B cell (primary cell): ENCODE measurements at regions not wholly inside any gene's neighbourhood (a gene's known extent, or its start where the extent isn't known, plus 50 kb on each side); places are given as distances from the start of the nearest gene placed in this dataset.

Experiments
- ATAC-seq: fragments of 200-7000 bp; cut with Tn5 transposase; one replicate; pipeline ENCODE4 v1.10.0; 2021; ENCODE audit warnings: low read depth, mild to moderate bottlenecking, moderate number of reproducible peaks, moderate library complexity
- CTCF ChIA-PET: fragments of 350-600 bp; sonication (Branson Sonifier 250); formaldehyde crosslinking; loops from one replicate; lab custom pipeline; 2021; ENCODE audit warnings: antibody characterized with exemption, inconsistent platforms; lab: Charles Lee
- POLR2A ChIA-PET: fragments of 350-600 bp; sonication (Branson Sonifier 250); formaldehyde crosslinking; loops from one replicate; lab custom pipeline; 2021; ENCODE audit warnings: antibody characterized with exemption; lab: Charles Lee
- DNase-seq: peaks from one replicate; pipeline ENCODE4 v3.0.0; 2013
- H2AFZ ChIP-seq: 2 replicates; pipeline ENCODE4 v1.6.1; 2012; ENCODE audit warnings: mild to moderate bottlenecking, low read depth, low read length; ENCODE audit not compliant: insufficient read depth, poor library complexity, severe bottlenecking
- H3K27ac ChIP-seq, 2 donors: 1 replicate in 1 of 2; 2 replicates in 1 of 2; pipeline ENCODE4 v1.5.1; 2012 to 2013; ENCODE audit warnings: low read length in 2 of 2, mild to moderate bottlenecking in 2 of 2, moderate library complexity in 1 of 2
- H3K27me3 ChIP-seq, 4 experiments: fragments of 200-600 bp in 1 of 4; sonication (generic) in 1 of 4; replicated peaks in 1 of 4; 1 replicate in 2 of 4; 2 replicates in 2 of 4; pipeline versions ENCODE4 v1.6.1 to v1.7.0; 2013 to 2016; ENCODE audit warnings: low read length in 3 of 4, mild to moderate bottlenecking in 2 of 4, mixed read lengths in 1 of 4, moderate library complexity in 1 of 4; ENCODE audit not compliant: insufficient read depth in 4 of 4, control insufficient read depth in 3 of 4; ENCODE audit errors: control extremely low read depth in 1 of 4
- H3K36me3 ChIP-seq, 2 experiments: replicated peaks in 1 of 2; 1 replicate in 1 of 2; 2 replicates in 1 of 2; pipeline versions ENCODE4 v1.6.1 to v1.7.1; 2013; ENCODE audit warnings: low read length in 1 of 2; ENCODE audit not compliant: insufficient read depth in 2 of 2, control insufficient read depth in 1 of 2; ENCODE audit errors: control extremely low read depth in 1 of 2, extremely low read depth in 1 of 2
- H3K4me1 ChIP-seq, 2 donors: fragments of 200-600 bp in 1 of 2; sonication (generic) in 1 of 2; 1 replicate in 1 of 2; 2 replicates in 1 of 2; pipeline versions ENCODE4 v1.5.1 to v1.6.1; 2013 to 2017; ENCODE audit warnings: low read length in 2 of 2; ENCODE audit not compliant: control insufficient read depth in 2 of 2, insufficient read depth in 2 of 2
- H3K4me2 ChIP-seq: replicated peaks from 2 replicates; pipeline ENCODE3; 2012; ENCODE audit warnings: mild to moderate bottlenecking, low read depth, low read length; ENCODE audit not compliant: poor library complexity, severe bottlenecking
- H3K4me3 ChIP-seq, 5 experiments: fragments of 200-600 bp in 1 of 5; sonication (generic) in 1 of 5; 1 replicate in 3 of 5; 2 replicates in 2 of 5; pipeline versions ENCODE4 v1.5.1 to v1.7.0; 2011 to 2016; ENCODE audit warnings: low read length in 4 of 5, mild to moderate bottlenecking in 4 of 5, low read depth in 2 of 5, control low read depth in 1 of 5, moderate library complexity in 1 of 5; ENCODE audit not compliant: insufficient read depth in 1 of 5; ENCODE audit errors: control extremely low read depth in 1 of 5, extremely low read depth in 1 of 5
- H3K79me2 ChIP-seq: fragments of 200-600 bp; sonication (generic); one replicate; pipeline ENCODE4 v1.6.0; 2016; ENCODE audit warnings: low read length; ENCODE audit not compliant: control insufficient read depth, insufficient read depth
- H3K9ac ChIP-seq: fragments of 200-600 bp; sonication (generic); 2 replicates; pipeline ENCODE4 v1.6.1; 2017; ENCODE audit warnings: mild to moderate bottlenecking, low read length, moderate library complexity
- H3K9me3 ChIP-seq, 3 donors: one replicate each; pipeline versions ENCODE4 v1.6.1 to v1.7.1; 2013; ENCODE audit warnings: low read length in 2 of 3; ENCODE audit not compliant: control insufficient read depth in 2 of 3, insufficient read depth in 1 of 3; ENCODE audit errors: control extremely low read depth in 1 of 3
- H4K20me1 ChIP-seq: 2 replicates; pipeline ENCODE4 v1.6.0; 2012; ENCODE audit warnings: mild to moderate bottlenecking, low read length; ENCODE audit not compliant: insufficient read depth, control insufficient read depth, poor library complexity, severe bottlenecking
- H3K27ac Mint-ChIP-seq: one replicate; pipeline ENCODE4 v1.8.0; 2021; ENCODE audit warnings: mixed read lengths
- H3K27me3 Mint-ChIP-seq: one replicate; pipeline ENCODE4 v1.8.0; 2021; ENCODE audit warnings: mixed read lengths
- H3K4me1 Mint-ChIP-seq: one replicate; pipeline ENCODE4 v1.8.0; 2021; ENCODE audit warnings: mixed read lengths
- H3K4me3 Mint-ChIP-seq: one replicate; pipeline ENCODE4 v1.8.0; 2021; ENCODE audit warnings: mixed read lengths
- H3K9me3 Mint-ChIP-seq: one replicate; pipeline ENCODE4 v1.8.0; 2022; ENCODE audit warnings: mixed read lengths; ENCODE audit not compliant: insufficient read depth
- EZH2 ChIP-seq: IDR thresholded peaks from 2 replicates; pipeline ENCODE4 v1.6.1; 2012; ENCODE audit warnings: borderline replicate concordance, low read depth, mild to moderate bottlenecking, moderate library complexity, low read length; ENCODE audit not compliant: insufficient read depth, poor library complexity, severe bottlenecking
- WGBS: methylation state at CpG from one replicate; pipeline ENCODE4 v1.1.5; 2013; ENCODE audit warnings: missing lambda C conversion rate; ENCODE audit not compliant: insufficient coverage; 5-methylcytosine and 5-hydroxymethylcytosine counted together
- intact Hi-C: fragments of 100-400 bp; cut with micrococcal nuclease; formaldehyde crosslinking; loops from one replicate; pipeline ENCODE4 v1.10.0; 2022
- TF ChIP-seq, protein P1 (sequence below): fragments of 200-600 bp; IDR thresholded peaks from one replicate; pipeline ENCODE4 v1.8.0; 2022; ENCODE audit warnings: antibody characterized with exemption, mild to moderate bottlenecking

DNA sequence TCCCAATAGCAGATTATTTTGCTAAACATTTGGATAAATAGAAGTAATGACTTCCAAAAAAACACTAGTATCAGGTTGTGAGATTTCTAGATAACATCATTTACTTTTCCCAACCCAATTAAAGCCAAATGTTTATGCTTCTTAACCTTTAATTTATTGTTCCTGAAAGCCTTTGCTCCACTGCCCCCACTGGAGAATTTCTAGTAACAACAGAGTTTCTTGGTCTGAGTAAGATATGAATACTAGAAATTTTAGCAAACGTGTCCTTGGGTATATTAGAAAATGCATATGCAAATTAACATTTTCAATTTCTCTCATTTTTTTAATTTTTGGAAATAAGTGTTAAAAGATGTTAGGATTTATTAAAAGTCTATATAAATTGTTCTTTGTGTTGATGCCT is 958.0 kb upstream of the PHF14 start:
- Histone ChIP-seq H3K9ac (no peak overlapping the region), H3K36me3 (no peaks in the 10 kb centered on the region), H4K20me1 (no peaks in the 10 kb centered on the region), H3K4me2 (no peak overlapping the region), H3K79me2 (no peaks in the 10 kb centered on the region), H2AFZ (no peak overlapping the region), H3K9me3 (peaks cover 0 to 5% (median 0%) of the 10 kb centered on the region in 3 donors), H3K27ac (no peak overlapping the region), H3K4me3 (no peak overlapping the region), H3K27me3 (no peaks in the 10 kb centered on the region), H3K4me1 (no peaks in the 10 kb centered on the region)
- CTCF ChIA-PET: no interaction called here
- Mint-ChIP-seq H3K9me3 (peaks cover 9% of the 10 kb centered on the region), H3K4me3 (no peak overlapping the region), H3K27me3 (no peaks in the 10 kb centered on the region), H3K4me1 (no peaks in the 10 kb centered on the region), H3K27ac (no peak overlapping the region)
- TF ChIP-seq, protein P1, sequence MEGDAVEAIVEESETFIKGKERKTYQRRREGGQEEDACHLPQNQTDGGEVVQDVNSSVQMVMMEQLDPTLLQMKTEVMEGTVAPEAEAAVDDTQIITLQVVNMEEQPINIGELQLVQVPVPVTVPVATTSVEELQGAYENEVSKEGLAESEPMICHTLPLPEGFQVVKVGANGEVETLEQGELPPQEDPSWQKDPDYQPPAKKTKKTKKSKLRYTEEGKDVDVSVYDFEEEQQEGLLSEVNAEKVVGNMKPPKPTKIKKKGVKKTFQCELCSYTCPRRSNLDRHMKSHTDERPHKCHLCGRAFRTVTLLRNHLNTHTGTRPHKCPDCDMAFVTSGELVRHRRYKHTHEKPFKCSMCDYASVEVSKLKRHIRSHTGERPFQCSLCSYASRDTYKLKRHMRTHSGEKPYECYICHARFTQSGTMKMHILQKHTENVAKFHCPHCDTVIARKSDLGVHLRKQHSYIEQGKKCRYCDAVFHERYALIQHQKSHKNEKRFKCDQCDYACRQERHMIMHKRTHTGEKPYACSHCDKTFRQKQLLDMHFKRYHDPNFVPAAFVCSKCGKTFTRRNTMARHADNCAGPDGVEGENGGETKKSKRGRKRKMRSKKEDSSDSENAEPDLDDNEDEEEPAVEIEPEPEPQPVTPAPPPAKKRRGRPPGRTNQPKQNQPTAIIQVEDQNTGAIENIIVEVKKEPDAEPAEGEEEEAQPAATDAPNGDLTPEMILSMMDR: no peak
- TF ChIP-seq EZH2: no peak
- WGBS: no CpG with 5 or more reads among the region's 1 CpG
- DNase-seq (no peak), ATAC-seq (no peak)
- intact Hi-C loops: no loop called here
- POLR2A ChIA-PET: no interaction called here

DNA sequence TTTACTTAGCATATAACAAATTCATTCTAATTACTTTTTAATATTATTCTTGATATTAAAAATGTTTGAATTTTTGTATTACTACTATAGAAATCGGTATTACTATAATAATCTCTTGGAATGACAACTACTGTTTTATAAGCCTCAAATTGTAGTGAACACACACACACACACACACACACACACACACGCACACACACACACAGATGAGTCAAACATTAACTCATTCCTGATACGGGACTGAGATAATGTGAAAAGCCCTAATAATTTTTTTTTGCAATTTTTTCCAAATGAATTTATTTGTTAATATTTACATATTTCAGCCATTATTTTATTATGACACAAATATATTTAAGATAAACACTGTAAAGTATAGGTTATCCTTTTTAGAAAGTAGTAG is 951.2 kb upstream of the PHF14 start:
- intact Hi-C loops: no loop called here
- TF ChIP-seq, protein P1: no peak
- no peak for TF ChIP-seq EZH2
- no peak for ATAC-seq
- no peaks in the 10 kb centered on the region for H4K20me1 ChIP-seq
- no peak overlapping the region for H3K4me3 ChIP-seq
- H3K4me1 Mint-ChIP-seq: no peaks in the 10 kb centered on the region
- CTCF ChIA-PET: no interaction called here
- H3K9me3 Mint-ChIP-seq: peaks cover 4% of the 10 kb centered on the region
- no peak overlapping the region for H3K27ac Mint-ChIP-seq
- POLR2A ChIA-PET: no interaction called here
- no peak overlapping the region for H3K4me3 Mint-ChIP-seq
- no peaks in the 10 kb centered on the region for H3K9me3 ChIP-seq
- DNase-seq: no peak
- no peak overlapping the region for H3K27ac ChIP-seq
- H3K4me1 ChIP-seq: no peaks in the 10 kb centered on the region
- H3K27me3 Mint-ChIP-seq: no peaks in the 10 kb centered on the region
- H2AFZ ChIP-seq: no peak overlapping the region
- H3K9ac ChIP-seq: no peak overlapping the region
- H3K36me3 ChIP-seq: no peaks in the 10 kb centered on the region
- H3K4me2 ChIP-seq: no peak overlapping the region
- no peaks in the 10 kb centered on the region for H3K79me2 ChIP-seq
- WGBS: no CpG with 5 or more reads among the region's 3 CpGs
- H3K27me3 ChIP-seq: no peaks in the 10 kb centered on the region
